Hypothalamus (tissue), 51 donors: ENCODE measurements at regions not wholly inside any gene's neighbourhood (a gene's known extent, or its start where the extent isn't known, plus 50 kb on each side); places are given as distances from the start of the nearest gene placed in this dataset.

Experiments used
- DNase-seq, 51 donors: peaks; one replicate each; lab custom pipeline; 2025; lab: John Stamatoyannopoulos, UW

DNA sequence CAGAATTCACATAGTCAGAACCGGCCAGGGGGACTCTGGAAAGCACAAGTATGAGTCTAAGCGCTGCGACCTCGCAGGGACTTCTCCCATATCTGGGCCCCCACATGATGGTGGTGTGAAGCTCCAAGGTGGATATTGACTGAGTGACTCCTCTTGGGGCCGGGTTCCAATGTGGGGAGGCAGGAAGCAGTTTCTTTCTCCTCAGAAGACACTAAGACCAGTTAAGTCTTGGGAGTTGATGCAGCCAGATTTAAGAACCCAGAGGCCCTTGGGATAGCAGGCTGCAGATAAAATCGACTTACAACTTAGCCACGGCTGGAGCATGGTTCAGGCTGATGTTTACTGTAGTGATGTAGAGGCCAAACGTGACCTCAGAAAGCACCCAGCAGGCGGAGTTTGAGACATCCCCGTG lies 55.4 kb upstream of the KLF13 start:
- no peak for DNase-seq

DNA sequence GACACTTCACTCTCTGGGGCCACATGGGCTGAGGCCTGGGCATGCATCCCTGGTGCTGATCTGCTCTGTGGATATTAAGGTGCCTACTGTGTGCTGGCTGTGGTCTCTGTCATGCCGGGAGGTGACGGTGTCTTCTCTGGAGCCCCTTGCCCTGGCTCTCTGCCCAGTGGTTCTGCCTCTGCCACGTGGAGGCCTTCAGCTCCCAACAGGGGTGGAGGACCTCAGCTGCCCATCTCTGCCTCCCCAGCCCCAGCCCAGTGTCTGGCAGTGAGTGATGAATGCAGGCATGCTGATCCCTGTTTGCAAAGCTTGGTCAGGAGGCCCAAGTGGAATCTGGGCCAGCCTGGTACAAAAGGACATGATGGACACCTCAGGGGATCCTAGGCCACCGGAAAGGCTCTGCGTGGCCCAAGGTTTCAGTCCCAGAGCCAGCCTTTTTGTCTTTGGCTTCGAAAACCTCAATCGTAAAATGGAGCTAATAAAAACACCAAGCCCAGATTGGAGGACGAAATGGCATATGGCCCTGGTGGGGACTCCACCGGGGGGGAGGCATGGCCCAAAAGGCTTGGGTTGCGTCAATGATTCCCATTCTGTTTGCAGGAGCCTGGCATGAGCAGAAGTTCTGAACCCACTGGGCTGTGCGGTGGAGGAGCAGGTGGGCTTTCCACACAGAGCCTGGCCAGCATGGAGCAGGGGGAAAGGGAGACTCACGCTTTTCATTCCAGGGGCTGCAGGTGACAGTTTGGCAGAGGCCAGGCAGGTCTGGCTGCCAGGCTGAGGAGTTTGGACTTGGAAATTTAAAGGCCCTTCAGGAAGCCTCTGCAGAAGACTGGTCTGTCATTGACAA lies 54.7 kb upstream of the KLF13 start:
- no peak for DNase-seq

DNA sequence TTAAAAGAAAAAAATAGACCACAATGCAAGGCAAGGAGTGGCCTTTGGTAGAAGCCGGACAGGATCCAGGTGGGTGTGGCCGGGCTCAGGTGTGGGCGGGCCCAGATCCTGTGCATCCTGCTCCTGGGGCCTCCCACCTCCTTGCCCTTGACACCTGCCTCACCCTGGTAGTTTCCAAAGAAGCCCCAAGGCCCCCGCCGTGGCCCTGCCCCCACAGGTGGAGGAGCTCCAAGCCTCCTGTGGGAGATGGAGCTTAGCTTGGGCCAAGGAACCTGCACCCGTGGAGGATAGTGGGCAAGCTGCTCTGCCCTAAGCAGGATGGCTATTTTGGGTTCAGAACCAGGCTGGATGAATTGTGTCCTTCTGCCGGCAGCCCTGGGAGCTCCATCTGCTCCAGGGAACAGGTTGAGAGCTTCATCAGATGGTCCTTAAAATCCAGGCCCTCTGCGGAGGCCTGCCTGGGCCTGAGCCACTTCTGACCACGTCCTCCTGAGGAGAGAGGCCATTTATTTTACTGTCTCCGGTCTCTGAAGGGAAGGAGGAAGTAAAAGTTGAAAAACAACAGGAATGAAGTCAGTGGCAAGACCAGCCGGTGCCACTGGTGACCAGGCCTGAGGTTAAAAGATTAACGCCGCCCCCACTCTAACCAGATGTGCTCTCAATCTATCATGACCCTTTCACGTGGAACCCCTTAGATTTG lies 53.9 kb upstream of the KLF13 start:
- DNase-seq = no peak

DNA sequence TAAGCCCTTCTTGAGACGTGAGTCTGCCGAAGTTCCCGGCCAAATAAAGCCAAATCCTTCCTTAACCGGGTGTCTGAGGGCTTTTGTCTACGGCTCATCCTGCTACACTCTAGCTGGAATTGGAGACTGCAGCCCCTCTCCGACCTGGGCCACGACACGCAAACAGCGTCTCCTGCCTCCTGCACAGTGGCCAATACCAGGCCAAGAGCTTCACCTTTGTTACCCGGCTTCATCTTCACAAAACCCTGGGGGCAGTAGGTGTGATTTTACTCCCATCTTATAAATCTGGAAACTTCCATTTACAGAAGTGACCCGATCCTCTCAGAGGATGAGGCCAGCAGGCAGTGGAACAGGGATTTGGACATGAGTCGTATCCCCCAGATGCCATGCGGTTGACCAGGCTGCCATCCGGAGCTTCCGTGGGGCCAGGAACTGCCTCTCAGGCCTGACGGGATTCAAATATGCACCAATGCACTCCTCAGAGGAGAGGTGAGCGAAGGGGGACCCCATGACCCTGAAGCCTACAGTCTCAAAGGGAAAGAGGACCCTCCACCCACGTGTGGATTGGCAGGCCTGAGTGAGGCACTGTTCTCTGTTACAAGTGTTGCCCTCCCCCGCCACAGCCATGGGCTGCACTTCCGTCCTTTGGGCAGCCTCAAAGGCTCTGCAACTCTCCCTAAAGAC lies 53.2 kb upstream of the KLF13 start:
- DNase-seq = no peak

DNA sequence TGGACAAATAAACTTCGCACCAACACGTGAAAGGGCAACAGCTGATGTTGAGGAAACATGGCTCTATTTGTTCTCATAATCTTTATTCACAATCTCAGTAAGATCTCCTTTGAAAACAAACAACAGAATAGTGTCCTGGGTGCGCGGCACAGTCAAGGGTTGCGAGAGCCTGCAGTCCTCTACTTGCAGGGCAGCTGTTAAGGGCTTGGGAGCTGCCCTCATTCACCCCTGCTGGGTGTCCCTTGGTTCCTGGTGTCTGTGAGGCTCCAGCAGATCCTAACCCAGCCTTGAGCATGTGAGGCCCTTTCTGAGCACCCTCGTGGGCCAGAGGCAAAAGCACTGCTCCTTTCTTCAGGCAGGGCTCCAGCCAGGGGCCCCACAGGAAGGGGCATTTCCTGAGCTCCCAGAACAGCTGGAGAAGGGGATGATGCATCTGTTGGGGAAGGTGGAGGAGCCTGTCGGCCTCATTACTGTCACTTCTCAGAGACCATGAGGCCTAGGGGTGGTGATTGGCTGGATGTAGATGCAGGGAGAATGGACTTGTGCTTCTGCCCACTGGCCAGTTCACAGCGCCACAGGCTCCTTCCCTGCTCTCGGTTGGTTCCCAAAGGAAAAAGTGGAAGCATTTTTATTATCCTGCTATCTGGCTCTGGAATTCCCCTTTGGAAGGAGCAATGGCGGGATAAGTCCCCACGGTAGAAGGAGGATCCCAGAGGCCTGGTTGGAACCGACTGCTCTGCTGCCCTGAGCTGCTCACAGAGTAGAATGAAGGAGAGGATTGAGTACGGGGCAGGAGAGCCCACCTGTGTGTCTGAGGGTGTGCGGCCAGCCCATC lies 51.9 kb upstream of the KLF13 start:
- no peak for DNase-seq

DNA sequence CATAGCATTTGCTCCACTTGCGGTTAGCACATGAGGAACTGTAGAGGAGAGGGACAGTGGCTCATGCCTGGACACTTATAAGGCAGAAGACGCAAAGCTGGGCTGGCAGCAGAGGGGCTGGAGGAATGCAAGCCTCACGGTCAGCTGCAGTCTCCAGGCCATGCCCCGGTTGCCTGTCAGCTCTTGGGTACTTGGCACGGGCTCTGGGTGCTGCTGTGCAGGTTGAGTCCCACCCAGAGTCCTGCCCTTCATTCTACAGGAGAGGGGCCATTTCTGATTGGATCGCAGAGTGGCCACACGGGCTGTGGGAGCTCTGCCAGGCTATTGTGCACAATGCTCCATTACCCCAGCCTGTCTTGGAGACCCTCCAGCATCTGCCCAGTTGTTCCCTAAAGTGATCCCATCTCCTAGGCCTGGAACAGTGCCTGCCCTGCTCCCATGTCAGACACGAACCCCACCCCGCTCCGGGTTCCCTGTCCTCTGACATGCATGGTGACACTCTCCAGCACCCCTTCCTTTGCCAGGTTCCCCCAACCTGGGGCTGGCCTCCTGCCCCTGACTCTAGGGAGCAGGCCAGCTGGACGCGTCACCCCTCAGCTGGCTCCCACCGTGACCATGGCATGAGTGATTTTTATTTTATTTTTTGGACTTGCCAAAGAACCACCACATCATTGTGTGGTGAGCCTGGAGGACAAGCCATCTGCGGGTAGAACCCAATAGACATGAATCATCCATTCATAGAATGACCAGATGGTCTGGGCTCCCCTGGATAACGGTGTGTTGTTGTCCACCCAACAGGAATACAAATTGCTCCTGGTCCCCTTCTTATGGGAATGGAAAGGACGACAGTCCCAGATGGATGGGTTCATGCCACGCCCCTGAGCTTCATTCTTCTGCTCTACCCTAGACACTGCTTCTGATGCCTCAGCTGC lies 51.0 kb upstream of the KLF13 start:
- DNase-seq = peak in 2 of 51 donors; percentile 46 to 61

DNA sequence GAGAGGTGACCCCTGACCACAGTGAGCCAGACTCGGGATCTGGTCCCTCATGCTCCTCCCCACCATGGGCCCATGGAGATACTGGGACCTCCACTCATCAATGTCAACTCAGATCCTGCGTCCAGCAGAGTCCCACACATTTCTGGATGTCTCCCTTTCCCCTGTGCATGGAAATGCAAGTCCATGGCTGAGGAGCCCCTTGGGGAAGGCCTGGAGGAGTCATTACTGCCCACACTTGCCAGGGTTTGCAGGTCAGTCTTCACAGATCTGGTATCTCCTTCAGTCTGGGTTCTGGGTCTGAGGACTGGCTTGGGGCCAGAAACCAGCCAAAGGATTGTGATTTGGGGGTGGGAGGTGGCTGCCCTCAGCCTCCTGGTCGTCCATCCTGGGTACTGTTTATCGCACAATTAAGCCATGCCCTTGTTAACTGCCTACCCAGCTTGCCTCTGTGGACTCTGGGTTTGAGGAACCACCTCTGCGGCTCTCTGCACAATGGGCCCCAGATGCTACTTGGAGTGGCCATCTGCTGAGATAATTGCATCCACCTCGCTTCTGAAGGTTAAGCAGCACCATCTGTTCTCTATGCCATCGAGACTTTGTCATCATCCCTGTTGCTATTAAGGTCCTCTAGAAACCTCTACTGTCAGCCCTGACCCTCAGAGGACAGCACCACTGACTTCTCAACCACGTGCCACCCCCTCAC lies 49.9 kb upstream of the KLF13 start:
- DNase-seq = no peak
